SK-N-SH treated with all-trans-retinoic acid at 6 μM for 48 hours (cell line): ENCODE measurements at regions not wholly inside any gene's neighbourhood (a gene's known extent, or its start where the extent isn't known, plus 50 kb on each side); places are given as distances from the start of the nearest gene placed in this dataset.

Experiments used
- ARNTL ChIP-seq: fragments of 450-650 bp; formaldehyde crosslinking; IDR thresholded peaks from 2 replicates; pipeline ENCODE4 v1.5.0; 2020; ENCODE audit warnings: low read depth, mild to moderate bottlenecking, moderate library complexity, borderline replicate concordance
- BACH2 ChIP-seq: fragments of 250-450 bp; sonication (Bioruptor Pico); IDR thresholded peaks from 2 replicates; pipeline ENCODE4 v1.9.0; 2021; ENCODE audit warnings: mild to moderate bottlenecking, borderline replicate concordance
- CREB5 ChIP-seq: fragments of 250-450 bp; sonication (Bioruptor Pico); IDR thresholded peaks from 2 replicates; pipeline ENCODE4 v1.5.1; 2020; ENCODE audit warnings: low read depth, mild to moderate bottlenecking, moderate library complexity
- CSDC2 ChIP-seq: fragments of 250-450 bp; sonication (Bioruptor Pico); IDR thresholded peaks from 2 replicates; pipeline ENCODE4 v1.5.0; 2020; ENCODE audit warnings: mild to moderate bottlenecking, moderate library complexity
- ESRRG ChIP-seq: fragments of 250-450 bp; sonication (Bioruptor Pico); IDR thresholded peaks from 2 replicates; pipeline ENCODE4 v1.6.1; 2021; ENCODE audit warnings: mild to moderate bottlenecking
- ISL1 ChIP-seq: fragments of 250-450 bp; sonication (Bioruptor Pico); IDR thresholded peaks from 2 replicates; pipeline ENCODE4 v2.1.2; 2022; ENCODE audit warnings: mild to moderate bottlenecking, moderate library complexity
- OSR1 ChIP-seq: fragments of 250-450 bp; sonication (Bioruptor Pico); IDR thresholded peaks from 2 replicates; pipeline ENCODE4 v1.8.0; 2022; ENCODE audit warnings: moderate library complexity, mild to moderate bottlenecking, inconsistent platforms
- PATZ1 ChIP-seq: fragments of 250-450 bp; sonication (Bioruptor Pico); IDR thresholded peaks from 2 replicates; pipeline ENCODE4 v1.8.0; 2020; ENCODE audit warnings: mild to moderate bottlenecking, moderate library complexity, borderline replicate concordance
- RARB ChIP-seq: fragments of 250-450 bp; sonication (Bioruptor Pico); IDR thresholded peaks from 2 replicates; pipeline ENCODE4 v1.8.0; 2021; ENCODE audit warnings: mild to moderate bottlenecking, moderate library complexity
- TCF4 ChIP-seq: fragments of 250-450 bp; sonication (Bioruptor Pico); IDR thresholded peaks from 2 replicates; pipeline ENCODE4 v1.8.0; 2021; ENCODE audit warnings: mild to moderate bottlenecking, moderate library complexity, borderline replicate concordance
- TOX ChIP-seq: fragments of 250-450 bp; sonication (Bioruptor Pico); IDR thresholded peaks from 2 replicates; pipeline ENCODE4 v1.8.0; 2021; ENCODE audit warnings: mild to moderate bottlenecking, moderate library complexity, borderline replicate concordance
- ZFP30 ChIP-seq: fragments of 450-650 bp; formaldehyde crosslinking; IDR thresholded peaks from 2 replicates; pipeline ENCODE4 v1.5.0; 2022; ENCODE audit warnings: mild to moderate bottlenecking, moderate library complexity
- TF ChIP-seq, protein P1 (sequence below): fragments of 250-450 bp; sonication (Bioruptor Pico); IDR thresholded peaks from 2 replicates; pipeline ENCODE4 v1.5.1; 2021; ENCODE audit warnings: mild to moderate bottlenecking, moderate library complexity

GRCh38 chrX:138057883-138058282 lies 492.0 kb downstream of the ZIC3 start:
- TF ChIP-seq CSDC2 = no peak
- TF ChIP-seq ZFP30 (CRISPR knock-in tag) = no peak
- TF ChIP-seq, protein P1, sequence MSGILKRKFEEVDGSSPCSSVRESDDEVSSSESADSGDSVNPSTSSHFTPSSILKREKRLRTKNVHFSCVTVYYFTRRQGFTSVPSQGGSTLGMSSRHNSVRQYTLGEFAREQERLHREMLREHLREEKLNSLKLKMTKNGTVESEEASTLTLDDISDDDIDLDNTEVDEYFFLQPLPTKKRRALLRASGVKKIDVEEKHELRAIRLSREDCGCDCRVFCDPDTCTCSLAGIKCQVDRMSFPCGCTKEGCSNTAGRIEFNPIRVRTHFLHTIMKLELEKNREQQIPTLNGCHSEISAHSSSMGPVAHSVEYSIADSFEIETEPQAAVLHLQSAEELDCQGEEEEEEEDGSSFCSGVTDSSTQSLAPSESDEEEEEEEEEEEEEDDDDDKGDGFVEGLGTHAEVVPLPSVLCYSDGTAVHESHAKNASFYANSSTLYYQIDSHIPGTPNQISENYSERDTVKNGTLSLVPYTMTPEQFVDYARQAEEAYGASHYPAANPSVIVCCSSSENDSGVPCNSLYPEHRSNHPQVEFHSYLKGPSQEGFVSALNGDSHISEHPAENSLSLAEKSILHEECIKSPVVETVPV (CRISPR knock-in tag) = no peak
- no peak for TF ChIP-seq OSR1 (CRISPR knock-in tag)
- no peak for TF ChIP-seq RARB
- TF ChIP-seq ESRRG (CRISPR knock-in tag) = no peak
- TF ChIP-seq ISL1 (CRISPR knock-in tag) = no peak
- no peak for TF ChIP-seq ARNTL (CRISPR knock-in tag)
- no peak for TF ChIP-seq BACH2 (CRISPR knock-in tag)
- TF ChIP-seq TCF4 (CRISPR knock-in tag) = no peak
- no peak for TF ChIP-seq TOX (CRISPR knock-in tag)
- no peak for TF ChIP-seq CREB5 (CRISPR knock-in tag)
- no peak for TF ChIP-seq PATZ1
